ENCODE measurements at regions not wholly inside any gene's neighbourhood (a gene's known extent, or its start where the extent isn't known, plus 50 kb on each side); places are given as distances from the start of the nearest gene placed in this dataset.

GRCh38 chr2:193303464-193303863 is 1108.7 kb upstream of the TMEFF2 start:
- TF ChIP-seq CTCF (conservative IDR thresholded peaks at IDR 0.05; ENCODE audit: low read depth, low read length) (no peak), EZH2 (IDR thresholded peaks at IDR 0.05; ENCODE audit: low read length, unreplicated experiment) (no peak)
